T-helper 2 cell treated with Interferon-gamma antibody and Interleukin-4, amounts not matched to agents 100 ng/mL and 5 ng/mL, for 36 hours (primary cell): ENCODE measurements at regions not wholly inside any gene's neighbourhood (a gene's known extent, or its start where the extent isn't known, plus 50 kb on each side); places are given as distances from the start of the nearest gene placed in this dataset.

Experiments
- intact Hi-C: fragments of 100-400 bp; cut with micrococcal nuclease; formaldehyde crosslinking; loops from one replicate; pipeline ENCODE4 v1.15.1; 2023

DNA sequence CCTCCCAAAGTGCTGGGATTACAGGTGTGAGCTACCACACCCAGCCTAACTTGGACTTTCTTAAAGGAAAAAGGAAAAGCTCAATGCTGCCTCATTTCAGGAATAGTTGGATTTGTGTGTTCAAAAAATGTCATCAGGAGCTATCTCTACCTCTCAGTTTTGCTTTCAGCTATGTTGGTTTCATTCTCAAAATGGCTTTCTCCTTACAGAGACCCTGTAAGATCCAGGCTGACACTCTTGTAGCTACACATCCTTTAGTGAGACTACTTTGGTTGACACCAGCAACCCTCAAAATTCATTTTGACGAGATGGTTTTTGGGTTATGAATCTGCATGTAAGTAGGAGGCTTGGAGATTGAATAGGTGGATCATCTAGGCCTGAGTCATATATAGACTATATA is 269.7 kb upstream of the SORCS1 start:
- intact Hi-C loops, result no loop called here

DNA sequence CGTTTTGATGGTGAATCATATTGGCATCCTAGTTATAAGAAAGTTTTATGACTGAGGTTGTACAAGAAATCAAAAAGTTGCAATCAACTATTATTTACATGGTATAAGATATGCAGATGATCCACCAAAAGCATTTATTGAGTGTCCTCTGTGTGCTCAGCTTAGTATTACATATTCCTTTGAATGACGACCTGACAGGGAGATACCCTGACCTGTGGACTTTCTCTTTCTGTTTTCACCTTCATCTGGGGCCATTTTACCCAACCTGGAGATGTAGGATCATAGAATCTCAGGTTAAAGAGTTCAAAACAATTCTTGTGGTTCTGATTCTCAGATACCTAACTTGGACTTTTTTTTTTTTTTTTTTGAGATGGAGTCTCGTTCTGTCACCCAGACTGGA is 269.1 kb upstream of the SORCS1 start:
- intact Hi-C loops, result no loop called here

DNA sequence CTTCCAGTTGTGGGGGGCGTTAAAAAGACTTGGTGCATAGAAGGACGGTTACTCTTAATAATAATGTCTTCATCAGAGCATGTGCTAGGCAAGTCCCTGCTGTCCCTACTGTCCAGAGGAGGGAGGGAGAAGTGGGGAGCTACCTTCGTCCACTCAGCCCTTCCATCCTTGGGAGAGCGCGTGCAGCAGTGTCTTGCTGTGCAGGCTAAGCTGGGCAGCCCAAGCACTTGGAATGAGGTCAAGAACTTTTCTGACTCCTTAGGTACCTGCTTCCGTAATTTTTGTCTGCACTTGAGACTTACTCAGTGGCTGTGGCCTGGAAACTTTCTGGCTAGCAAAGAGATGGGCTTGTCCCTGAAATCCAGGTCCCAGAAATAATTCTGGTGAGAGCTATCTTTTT is 265.9 kb upstream of the SORCS1 start:
- intact Hi-C loops, result no loop called here

DNA sequence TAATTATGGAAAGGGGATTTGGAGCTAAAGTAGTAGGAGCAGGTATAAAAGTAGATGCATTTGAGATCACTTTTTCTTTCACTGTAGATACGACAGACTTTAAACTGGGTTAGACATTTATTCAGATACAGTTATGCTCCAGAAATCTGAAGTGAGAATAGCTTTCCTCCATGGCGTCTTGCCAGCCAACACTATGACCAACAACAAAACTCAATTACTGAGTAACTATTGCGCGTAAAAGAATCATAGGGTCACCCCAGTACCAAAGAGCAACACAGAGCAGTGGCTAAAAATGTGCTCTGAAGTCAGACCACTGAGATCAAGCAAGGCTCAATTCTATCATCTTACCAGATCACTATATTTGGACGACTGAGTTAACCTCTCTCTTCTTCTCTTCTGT is 262.5 kb upstream of the SORCS1 start:
- intact Hi-C loops, result no loop called here

DNA sequence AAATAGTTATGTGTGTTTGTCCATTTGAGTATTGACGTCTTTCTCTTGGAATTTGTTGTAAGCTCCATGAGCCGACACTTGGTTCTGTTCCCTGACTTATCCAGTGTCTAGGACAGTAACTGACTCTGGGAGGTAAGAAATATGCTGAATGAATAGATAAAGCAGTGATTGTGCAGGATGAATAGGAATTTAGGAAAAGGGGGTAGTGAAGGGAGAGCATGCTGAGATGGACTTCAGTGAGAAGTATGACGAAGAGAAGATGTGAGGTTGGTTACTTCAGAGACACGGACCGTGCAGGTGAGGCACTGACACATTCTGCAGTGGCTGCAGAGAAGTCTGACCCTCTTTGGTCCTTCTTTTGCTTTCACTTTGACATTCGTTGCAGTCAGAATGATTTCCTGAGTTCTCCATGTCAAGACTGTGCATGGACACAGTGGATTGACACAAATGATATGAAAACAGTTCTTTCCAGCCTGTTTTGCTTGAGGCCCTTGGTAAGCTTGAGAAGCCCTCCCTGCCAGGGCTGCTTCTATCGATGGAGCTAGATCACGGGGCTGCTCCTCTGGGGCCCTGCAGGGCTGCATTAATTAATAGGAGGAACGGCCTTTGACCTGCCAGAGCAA is 261.5 kb upstream of the SORCS1 start:
- intact Hi-C loops, result no loop called here

DNA sequence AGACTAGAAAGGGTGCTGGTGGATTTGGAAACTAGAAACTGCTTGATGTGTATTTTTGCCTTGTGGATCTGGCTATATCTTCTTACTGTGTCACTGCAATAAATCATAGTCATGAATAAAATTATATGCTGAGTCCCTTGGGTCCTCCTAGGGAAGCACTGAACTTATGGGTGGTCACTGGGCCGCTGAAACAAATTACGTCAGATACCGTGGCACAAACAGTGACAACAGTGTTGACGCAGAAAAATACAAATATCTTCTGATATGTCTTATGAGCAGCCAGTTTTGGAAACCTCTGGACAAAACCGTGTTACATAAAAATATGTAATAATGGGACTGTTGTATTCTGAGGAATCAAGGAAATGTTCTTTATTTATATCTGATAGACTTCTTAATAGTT is 260.1 kb upstream of the SORCS1 start:
- intact Hi-C loops, result no loop called here

DNA sequence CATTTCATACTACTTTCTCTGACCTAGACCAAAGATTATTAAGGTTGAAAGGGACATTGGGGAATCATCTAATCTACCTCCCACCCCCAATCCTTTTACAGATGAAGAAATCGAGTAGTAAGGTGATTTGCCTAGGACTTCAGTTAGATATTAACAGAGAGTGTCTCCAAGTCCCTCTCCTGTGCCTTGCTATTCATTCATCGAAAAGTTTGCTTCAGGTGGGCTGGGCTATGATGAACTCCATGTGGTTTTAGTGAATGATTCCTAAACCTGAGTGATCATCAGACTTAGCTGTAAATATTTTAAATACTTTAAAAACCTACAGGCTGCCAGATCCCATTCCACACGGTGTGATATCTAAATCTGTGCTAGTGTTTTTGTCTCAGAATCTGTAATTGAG is 259.4 kb upstream of the SORCS1 start:
- intact Hi-C loops, result no loop called here

DNA sequence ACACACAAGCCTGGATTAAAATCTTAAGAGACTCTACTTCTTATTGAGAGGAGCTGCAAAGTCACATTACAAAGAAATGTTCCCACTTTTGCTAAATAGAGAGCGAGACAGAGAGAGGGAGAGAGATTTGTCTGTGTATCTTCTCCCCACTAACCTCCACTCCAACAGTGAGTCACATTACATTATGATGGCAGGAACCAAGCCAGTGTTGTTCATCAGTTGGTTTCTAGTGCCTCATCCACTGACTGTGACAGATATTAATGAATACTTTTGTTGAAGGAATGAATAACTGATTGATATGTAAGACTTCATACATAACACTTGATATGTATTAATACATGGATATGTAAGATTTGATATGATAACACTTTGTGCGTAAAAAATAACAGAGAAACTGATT is 258.2 kb upstream of the SORCS1 start:
- intact Hi-C loops, result no loop called here

DNA sequence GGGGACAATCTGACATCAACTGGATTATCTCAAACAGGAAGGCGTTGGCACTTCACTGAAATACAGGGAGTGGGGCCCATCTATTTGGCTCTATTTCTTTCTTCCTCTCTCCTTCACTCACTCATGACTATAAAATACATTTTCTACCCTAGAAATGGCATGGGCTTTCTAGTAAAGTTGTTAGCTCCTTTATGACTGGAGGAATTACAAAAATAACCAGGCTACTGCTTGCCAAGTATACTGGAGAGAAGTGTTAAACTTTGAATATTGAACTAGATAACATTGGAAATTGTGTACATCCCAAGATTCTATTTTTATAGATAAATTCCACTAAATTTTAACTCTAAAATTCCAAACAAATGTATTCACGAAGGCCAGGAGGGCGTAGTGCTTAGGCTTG is 255.7 kb upstream of the SORCS1 start:
- intact Hi-C loops, result no loop called here

DNA sequence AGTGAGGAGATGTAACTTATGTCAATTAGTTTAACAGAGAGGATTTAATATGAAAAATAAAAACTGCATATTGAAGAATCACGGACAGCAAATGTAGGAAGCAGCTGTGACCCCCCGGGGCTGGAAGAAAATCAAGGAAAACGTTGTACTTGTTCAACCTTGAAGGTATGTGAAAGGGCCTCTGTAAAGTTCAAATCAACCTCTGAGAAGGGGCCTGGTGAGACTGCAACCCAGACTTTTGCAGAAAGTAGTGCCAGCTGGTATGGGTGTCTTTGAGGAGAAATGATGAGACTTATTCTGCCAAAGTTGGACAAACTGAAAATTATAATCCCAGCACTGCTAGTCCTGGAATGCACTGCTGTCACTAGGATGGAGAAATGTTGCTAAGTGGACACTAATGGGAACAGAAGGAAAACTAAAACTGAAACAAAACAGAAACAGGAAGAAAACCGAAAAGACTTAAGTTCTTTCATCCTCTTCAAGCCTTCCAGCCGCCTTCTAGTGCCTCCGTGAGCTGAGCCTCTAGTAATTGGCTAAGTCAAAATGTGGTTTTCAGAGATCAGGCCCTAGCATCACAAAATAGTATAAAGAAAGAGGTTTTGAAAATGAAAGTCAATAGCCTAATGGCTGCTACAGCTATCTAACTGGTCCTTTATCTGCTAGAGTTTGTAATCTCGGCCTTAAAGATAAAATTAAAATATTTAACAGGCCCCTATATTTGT is 253.7 kb upstream of the SORCS1 start:
- intact Hi-C loops, result no loop called here

DNA sequence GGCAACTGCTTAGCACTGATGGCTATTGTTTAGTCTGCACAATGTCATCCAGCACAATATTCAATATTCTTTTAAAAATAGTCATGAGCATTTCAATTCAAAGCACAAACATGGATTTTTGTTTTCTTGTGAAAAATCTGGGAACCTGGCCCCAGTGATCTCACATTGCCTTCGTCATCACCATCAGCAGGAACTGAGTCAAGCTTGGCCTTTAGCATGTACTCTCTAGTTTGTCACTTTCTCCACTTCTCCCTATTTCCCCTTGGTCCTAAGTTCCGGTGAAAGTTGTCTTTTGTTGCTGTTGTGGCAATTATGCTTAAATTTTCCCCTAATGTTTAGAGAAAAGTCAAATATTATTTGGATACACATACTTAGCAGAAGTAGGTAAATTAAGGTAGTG is 252.9 kb upstream of the SORCS1 start:
- intact Hi-C loops, result no loop called here

DNA sequence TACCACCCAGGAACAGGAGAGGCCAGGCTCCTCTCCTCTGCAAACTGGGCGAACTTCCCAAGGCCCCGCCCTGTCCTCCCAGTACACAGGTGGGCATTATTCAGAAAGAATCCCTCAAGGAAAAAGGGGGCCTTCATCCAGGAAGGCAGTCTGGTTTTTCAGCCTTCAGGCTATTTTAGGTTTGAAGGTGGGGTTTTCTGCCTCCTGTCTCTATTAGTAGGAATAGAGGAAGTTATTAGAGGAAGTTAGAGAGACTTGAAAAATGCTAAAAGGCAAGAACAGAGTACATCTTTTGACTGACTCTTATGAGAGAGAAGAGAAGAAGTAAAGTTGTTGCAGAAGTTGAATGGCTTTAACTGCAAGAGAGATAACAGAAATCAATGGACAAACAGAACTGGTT is 250.9 kb upstream of the SORCS1 start:
- intact Hi-C loops, result no loop called here

DNA sequence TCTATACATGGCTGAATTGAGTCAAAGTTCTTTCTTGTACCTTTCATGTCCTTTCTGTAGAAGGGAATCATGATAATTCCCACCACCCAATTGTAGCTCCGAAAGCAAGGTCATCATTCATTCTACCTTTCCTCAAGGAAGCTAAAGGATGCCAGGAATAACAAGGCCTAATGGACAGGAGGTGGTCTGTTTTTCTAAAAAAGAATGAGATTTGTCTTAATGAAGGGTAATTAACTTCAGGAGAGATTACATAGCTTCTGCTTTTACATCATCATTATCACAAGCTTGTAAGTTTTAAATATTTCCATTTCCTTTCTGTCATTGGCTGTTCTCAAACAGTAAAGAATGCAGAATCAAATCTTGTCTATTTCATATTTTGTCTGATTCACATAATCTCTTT is 249.5 kb upstream of the SORCS1 start:
- intact Hi-C loops, result no loop called here

DNA sequence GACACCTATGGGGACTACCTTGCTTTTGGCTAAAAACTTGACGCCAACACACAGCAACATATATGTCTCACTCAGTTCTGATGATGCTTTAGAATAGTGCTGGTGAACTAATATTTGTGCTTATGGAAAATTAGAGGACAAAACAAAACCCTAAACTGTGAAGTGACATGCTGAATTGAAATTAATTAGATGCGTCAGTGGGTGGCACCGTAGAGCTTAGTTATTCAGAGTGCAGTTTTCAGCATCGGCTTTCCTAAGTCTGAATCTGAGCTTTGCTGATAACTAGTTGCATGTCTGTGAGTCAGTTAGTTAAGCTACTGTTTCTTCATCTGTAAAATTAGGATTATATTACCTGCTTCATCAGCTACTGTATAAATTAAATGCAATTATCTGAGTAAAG is 245.0 kb upstream of the SORCS1 start:
- intact Hi-C loops, result no loop called here

DNA sequence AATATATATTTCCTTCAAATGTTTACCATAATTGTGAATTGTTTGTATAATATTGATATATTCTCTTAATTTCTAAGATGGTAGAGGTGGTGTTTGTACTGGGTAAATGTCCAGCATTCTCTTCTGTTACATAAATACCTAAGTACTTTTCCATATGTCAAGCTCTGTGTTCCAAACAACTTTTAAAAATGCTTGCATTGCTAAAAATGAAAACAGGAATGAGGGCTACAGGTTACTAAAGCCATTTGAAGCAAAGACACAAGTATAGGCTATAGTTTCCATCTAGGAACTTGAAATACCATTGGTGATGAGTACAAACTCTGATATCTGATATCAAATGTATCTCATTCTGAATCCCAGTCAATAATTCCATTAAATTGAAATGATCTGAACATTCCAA is 233.6 kb upstream of the SORCS1 start:
- intact Hi-C loops, result no loop called here

DNA sequence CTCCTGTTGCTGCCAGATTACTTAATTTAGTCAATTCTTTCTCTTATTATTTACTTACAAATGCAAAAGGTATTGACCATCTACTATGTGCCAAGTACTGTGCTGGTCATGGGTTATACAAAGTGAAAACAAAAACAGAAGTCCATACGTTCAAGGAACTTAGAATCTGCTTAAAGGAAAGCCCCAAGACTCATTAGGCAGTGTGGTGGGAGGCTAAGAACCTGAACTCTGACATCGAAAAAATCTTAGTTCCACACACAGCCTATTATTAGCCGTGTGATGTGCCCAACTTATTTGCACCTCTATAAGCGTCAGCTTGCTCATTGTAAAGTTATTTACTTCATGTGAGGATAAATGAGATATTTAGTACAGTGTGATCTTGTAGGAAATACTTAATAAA is 227.4 kb upstream of the SORCS1 start:
- intact Hi-C loops, result no loop called here

DNA sequence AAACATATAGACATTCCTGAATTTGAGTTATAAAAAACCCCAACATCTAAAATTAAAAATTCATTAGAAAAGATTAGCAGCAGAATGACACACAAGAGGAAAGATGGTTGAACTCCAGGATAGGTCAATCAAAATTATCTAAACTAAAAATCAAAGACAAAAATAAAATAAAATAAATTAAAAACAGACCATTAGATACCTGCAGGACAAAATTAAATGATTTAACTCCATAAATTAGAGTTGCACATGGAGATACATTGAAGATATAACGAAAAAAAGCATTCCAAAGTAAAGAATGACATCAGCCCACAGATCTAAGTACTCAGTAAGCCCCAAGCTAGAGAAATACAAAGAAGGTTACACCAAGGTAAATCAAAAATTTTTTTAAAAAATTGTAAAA is 226.1 kb upstream of the SORCS1 start:
- intact Hi-C loops, result no loop called here

DNA sequence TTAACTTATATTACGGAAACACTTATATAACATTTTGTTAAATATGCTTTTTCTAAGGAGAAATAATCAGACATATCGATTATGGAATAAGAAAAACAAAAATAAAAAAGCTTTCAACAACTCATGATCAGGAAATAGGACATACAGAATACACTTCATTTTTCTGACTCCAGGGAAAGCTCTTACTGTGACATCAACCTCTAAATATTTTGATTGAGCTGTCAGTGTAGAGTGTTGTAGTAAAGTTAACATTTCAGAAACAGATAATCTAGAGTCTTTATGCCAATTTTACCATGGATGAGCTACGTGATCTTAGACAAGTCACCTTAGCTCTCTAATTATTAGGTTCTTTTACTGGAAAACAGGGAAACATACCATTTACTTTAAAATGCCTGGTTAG is 218.9 kb upstream of the SORCS1 start:
- intact Hi-C loops, result no loop called here

DNA sequence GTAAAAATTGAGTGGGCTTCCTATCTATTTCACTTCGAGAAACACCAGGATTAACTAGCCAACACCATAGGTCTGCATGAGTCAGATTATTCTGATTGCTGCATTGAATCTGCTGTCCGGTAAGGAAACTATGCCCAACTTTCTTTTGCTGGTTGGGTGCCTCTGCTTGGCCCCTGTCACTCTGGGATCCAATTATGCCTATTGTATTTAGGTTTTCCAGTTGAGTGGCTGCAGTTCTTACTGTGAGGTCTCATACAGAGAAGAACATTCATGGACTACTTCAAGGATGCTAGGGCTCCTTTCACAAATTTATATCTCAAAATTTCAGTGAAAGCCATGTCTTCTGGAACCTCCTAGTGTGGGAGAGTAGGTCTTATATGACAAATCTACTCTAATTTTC is 215.1 kb upstream of the SORCS1 start:
- intact Hi-C loops, result no loop called here

DNA sequence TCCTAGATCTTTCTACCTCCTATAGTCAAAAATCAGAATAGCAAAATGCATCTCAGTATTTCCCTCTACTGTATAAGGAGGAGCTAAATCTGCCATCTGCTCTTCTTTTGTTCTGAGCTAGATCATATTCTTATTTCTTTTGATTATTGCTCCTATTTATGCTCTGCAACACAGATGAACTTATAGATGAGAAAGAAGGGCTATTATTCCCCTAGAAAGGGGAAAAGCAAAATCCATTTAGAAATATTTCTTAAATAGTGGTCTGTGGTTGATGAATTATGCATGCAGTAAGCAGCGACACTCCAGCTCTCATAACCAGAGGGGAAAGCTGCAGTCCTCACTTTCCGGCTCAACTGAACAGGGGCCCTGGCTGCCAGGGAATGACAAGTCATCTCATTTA is 207.3 kb upstream of the SORCS1 start:
- intact Hi-C loops, result no loop called here

DNA sequence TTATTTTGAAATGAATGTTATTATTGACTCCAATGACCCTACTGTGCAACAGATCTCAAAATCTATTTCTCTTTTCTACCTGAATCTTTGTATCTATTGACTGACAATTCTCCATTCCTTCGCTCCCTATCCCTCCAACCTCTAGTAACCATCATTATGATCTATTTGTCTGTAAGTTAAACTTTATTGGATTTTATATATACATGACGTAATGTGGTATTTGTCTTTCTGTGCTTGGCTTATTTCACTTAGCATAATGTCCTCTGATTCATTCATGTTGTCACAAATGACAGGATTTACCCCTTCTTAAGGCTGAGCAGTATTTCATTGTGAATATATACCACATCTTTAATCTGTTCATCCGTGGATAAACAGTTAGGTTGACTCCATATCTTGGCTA is 200.4 kb upstream of the SORCS1 start:
- intact Hi-C loops, result no loop called here

DNA sequence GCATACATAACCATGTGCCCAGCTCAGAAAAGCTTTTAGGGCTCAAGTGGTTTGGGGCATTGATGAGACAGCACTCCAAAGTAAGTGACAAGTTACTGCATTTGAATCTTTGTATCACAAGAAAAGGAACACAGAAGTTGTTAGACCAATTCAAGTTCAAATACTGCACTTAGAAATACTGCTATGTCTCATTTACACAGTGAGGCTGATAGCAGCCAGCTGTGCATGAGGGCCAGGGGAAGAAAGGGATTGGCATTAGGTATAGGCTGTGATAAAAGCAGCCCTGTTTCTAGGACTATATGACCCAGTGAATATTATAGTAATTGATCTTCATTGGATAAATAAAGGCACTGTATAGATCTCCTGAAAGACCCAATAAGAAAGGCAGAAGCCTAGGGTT is 197.8 kb upstream of the SORCS1 start:
- intact Hi-C loops, result no loop called here

DNA sequence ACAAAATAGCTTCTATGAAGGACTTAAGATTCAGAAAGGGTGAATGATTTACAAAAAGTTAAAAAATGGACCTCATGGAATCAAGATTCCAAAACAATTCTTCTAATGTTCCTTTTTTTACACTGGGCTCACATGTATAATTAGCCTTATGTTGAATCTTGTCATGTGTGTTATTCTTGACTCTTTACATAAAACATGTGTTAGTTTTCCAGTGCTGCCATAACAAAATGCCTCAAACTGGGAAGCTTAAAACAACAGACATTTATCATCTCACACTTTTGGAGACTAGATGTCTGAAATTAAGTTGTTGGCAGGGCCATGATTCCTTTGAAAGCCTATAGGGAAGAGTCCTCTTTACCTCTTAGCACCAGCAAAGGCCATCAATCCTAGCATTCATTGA is 192.5 kb upstream of the SORCS1 start:
- intact Hi-C loops, result no loop called here

DNA sequence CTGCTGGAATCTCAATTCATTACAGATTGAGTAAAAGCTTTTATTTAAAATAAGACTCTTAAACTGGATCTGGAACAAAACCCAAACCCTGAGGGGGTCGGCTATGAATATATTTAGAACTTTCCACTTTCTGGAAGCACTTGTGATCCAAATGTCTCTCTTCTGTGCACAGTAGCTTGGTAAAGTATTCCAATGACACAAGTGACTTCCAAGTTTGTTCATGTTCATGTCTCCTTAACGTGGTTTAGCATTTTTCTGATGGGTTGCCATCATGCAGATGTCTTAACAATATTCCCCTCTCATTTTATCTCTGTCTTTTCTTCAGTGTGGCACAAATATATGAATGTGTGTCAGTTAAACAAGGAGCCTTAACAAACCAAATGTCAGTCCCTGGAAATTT is 191.9 kb upstream of the SORCS1 start:
- intact Hi-C loops, result no loop called here
